HG03460 (cell line): ENCODE measurements at regions not wholly inside any gene's neighbourhood (a gene's known extent, or its start where the extent isn't known, plus 50 kb on each side); places are given as distances from the start of the nearest gene placed in this dataset.

Experiments used
- ATAC-seq: cut with Tn5 transposase; IDR thresholded peaks from one replicate; pipeline ENCODE4 v1.9.1; 2021; ENCODE audit not compliant: unreplicated experiment

- no peak for ATAC-seq
These were observed 122.9 kb upstream of the STT3B start for GRCh38 chr3:31409866-31410265.

- no peak for ATAC-seq
These were observed 122.3 kb upstream of the STT3B start for GRCh38 chr3:31410411-31410810.

- no peak for ATAC-seq
These were observed 119.9 kb upstream of the STT3B start for GRCh38 chr3:31412832-31413231.

- ATAC-seq: no peak
These were observed 119.2 kb upstream of the STT3B start for GRCh38 chr3:31413515-31413914.

- no peak for ATAC-seq
These were observed 115.7 kb upstream of the STT3B start for GRCh38 chr3:31416980-31417379.

GRCh38 chr3:31417486-31417885 is 115.2 kb upstream of the STT3B start:
- no peak for ATAC-seq

GRCh38 chr3:31420311-31420710 is 112.4 kb upstream of the STT3B start:
- no peak for ATAC-seq

- ATAC-seq: no peak
These were observed 111.2 kb upstream of the STT3B start for GRCh38 chr3:31421314-31422048.

- ATAC-seq: no peak
These were observed 110.5 kb upstream of the STT3B start for GRCh38 chr3:31422237-31422636.

- no peak for ATAC-seq
These were observed 109.2 kb upstream of the STT3B start for GRCh38 chr3:31423482-31423881.

- no peak for ATAC-seq
These were observed 107.3 kb upstream of the STT3B start for GRCh38 chr3:31425401-31425800.

- ATAC-seq: no peak
These were observed 105.1 kb upstream of the STT3B start for GRCh38 chr3:31427623-31428022.

- ATAC-seq: no peak
These were observed 101.4 kb upstream of the STT3B start for GRCh38 chr3:31431321-31431720.

- no peak for ATAC-seq
These were observed 99.6 kb upstream of the STT3B start for GRCh38 chr3:31432897-31433678.

- no peak for ATAC-seq
These were observed 99.1 kb upstream of the STT3B start for GRCh38 chr3:31433679-31433992.

- no peak for ATAC-seq
These were observed 97.9 kb upstream of the STT3B start for GRCh38 chr3:31434819-31435218.

- no peak for ATAC-seq
These were observed 95.9 kb upstream of the STT3B start for GRCh38 chr3:31436830-31437229.

GRCh38 chr3:31438742-31439141 is 94.0 kb upstream of the STT3B start:
- ATAC-seq: no peak

GRCh38 chr3:31439890-31440750 is 92.6 kb upstream of the STT3B start:
- no peak for ATAC-seq

- no peak for ATAC-seq
These were observed 91.8 kb upstream of the STT3B start for GRCh38 chr3:31440878-31441277.

- ATAC-seq: no peak
These were observed 90.0 kb upstream of the STT3B start for GRCh38 chr3:31442755-31443154.
